Nephron progenitor cell (in vitro differentiated cells): ENCODE measurements at regions not wholly inside any gene's neighbourhood (a gene's known extent, or its start where the extent isn't known, plus 50 kb on each side); places are given as distances from the start of the nearest gene placed in this dataset.

ENCODE experiments used
- DNase-seq: peaks from one replicate; pipeline ENCODE4 v3.0.0; 2021
- H3K27ac Mint-ChIP-seq: 2 replicates; pipeline ENCODE4 v1.8.0; 2021; ENCODE audit warnings: mild to moderate bottlenecking, moderate library complexity, mixed read lengths
- H3K27me3 Mint-ChIP-seq: 2 replicates; pipeline ENCODE4 v1.8.0; 2021; ENCODE audit warnings: mild to moderate bottlenecking, low read depth, mixed read lengths; ENCODE audit not compliant: poor library complexity
- H3K36me3 Mint-ChIP-seq: 2 replicates; pipeline ENCODE4 v1.8.0; 2021; ENCODE audit warnings: low read depth, mixed read lengths
- H3K4me1 Mint-ChIP-seq: 2 replicates; pipeline ENCODE4 v1.8.0; 2021; ENCODE audit warnings: mixed read lengths
- H3K4me3 Mint-ChIP-seq: 2 replicates; pipeline ENCODE4 v1.8.0; 2021; ENCODE audit warnings: mild to moderate bottlenecking, moderate library complexity, mixed read lengths
- H3K9me3 Mint-ChIP-seq: 2 replicates; pipeline ENCODE4 v1.8.0; 2021; ENCODE audit warnings: mild to moderate bottlenecking, moderate library complexity, mixed read lengths
- CTCF ChIP-seq: fragments of 200-600 bp; sonication (generic); IDR thresholded peaks from 2 replicates; pipeline ENCODE4 v1.5.0; 2021; ENCODE audit warnings: antibody characterized with exemption

- H3K4me3 Mint-ChIP-seq = no peak overlapping the region
- H3K36me3 Mint-ChIP-seq = no peaks in the 10 kb centered on the region
- no peak overlapping the region for H3K27ac Mint-ChIP-seq
- H3K4me1 Mint-ChIP-seq = peaks cover 12% of the 10 kb centered on the region
- TF ChIP-seq CTCF = no peak
- no peaks in the 10 kb centered on the region for H3K27me3 Mint-ChIP-seq
- H3K9me3 Mint-ChIP-seq = no peaks in the 10 kb centered on the region
- no peak for DNase-seq
These were observed 57.0 kb upstream of the TMEM170B start for GRCh38 chr6:11480541-11480940.

- Mint-ChIP-seq H3K36me3 (no peaks in the 10 kb centered on the region), H3K4me1 (peaks cover 9% of the 10 kb centered on the region), H3K27ac (no peak overlapping the region), H3K9me3 (no peaks in the 10 kb centered on the region), H3K4me3 (no peak overlapping the region), H3K27me3 (no peaks in the 10 kb centered on the region)
- no peak for DNase-seq
- TF ChIP-seq CTCF = no peak
These were observed 58.3 kb upstream of the TMEM170B start for GRCh38 chr6:11479296-11479695.

GRCh38 chr6:11478586-11478985 is 59.0 kb upstream of the TMEM170B start:
- Mint-ChIP-seq H3K27me3 (no peaks in the 10 kb centered on the region), H3K4me1 (peaks cover 15% of the 10 kb centered on the region), H3K27ac (no peak overlapping the region), H3K9me3 (no peaks in the 10 kb centered on the region), H3K36me3 (no peaks in the 10 kb centered on the region), H3K4me3 (no peak overlapping the region)
- no peak for DNase-seq
- no peak for TF ChIP-seq CTCF

- no peaks in the 10 kb centered on the region for H3K36me3 Mint-ChIP-seq
- no peak for DNase-seq
- no peak overlapping the region for H3K4me3 Mint-ChIP-seq
- H3K27me3 Mint-ChIP-seq = no peaks in the 10 kb centered on the region
- no peak overlapping the region for H3K27ac Mint-ChIP-seq
- TF ChIP-seq CTCF = no peak
- no peaks in the 10 kb centered on the region for H3K9me3 Mint-ChIP-seq
- H3K4me1 Mint-ChIP-seq = peaks cover 15% of the 10 kb centered on the region
These were observed 62.5 kb upstream of the TMEM170B start for GRCh38 chr6:11475016-11475415.

GRCh38 chr6:11473008-11473740 is 64.4 kb upstream of the TMEM170B start:
- Mint-ChIP-seq H3K4me1 (peaks cover 19% of the 10 kb centered on the region), H3K27ac (no peak overlapping the region), H3K36me3 (no peaks in the 10 kb centered on the region), H3K9me3 (no peaks in the 10 kb centered on the region), H3K4me3 (no peak overlapping the region), H3K27me3 (no peaks in the 10 kb centered on the region)
- no peak for DNase-seq
- TF ChIP-seq CTCF = no peak

GRCh38 chr6:11471261-11471660 is 66.3 kb upstream of the TMEM170B start:
- H3K36me3 Mint-ChIP-seq = no peaks in the 10 kb centered on the region
- DNase-seq = no peak
- no peak overlapping the region for H3K27ac Mint-ChIP-seq
- no peak for TF ChIP-seq CTCF
- no peak overlapping the region for H3K4me3 Mint-ChIP-seq
- peaks cover 4% of the 10 kb centered on the region for H3K27me3 Mint-ChIP-seq
- H3K9me3 Mint-ChIP-seq = no peaks in the 10 kb centered on the region
- H3K4me1 Mint-ChIP-seq = peaks cover 19% of the 10 kb centered on the region
